Vagina (tissue), 2 donors: ENCODE measurements at regions not wholly inside any gene's neighbourhood (a gene's known extent, or its start where the extent isn't known, plus 50 kb on each side); places are given as distances from the start of the nearest gene placed in this dataset.

Source experiments
- DNase-seq, 2 donors: peaks; one replicate each; pipeline ENCODE4 v3.0.0-alpha.2; 2017; ENCODE audit errors: extremely low spot score in 2 of 2
- H3K27ac ChIP-seq: fragments of 200-600 bp; sonication (generic); one replicate; pipeline ENCODE4 v1.5.1; 2019
- H3K27me3 ChIP-seq: fragments of 200-600 bp; sonication (generic); one replicate; pipeline ENCODE4 v1.5.1; 2019
- H3K36me3 ChIP-seq, 2 donors: fragments of 200-600 bp; sonication (generic); one replicate each; pipeline ENCODE4 v1.5.1; 2017 to 2019
- H3K4me1 ChIP-seq: fragments of 200-600 bp; sonication (generic); one replicate; pipeline ENCODE4 v1.5.1; 2019
- H3K4me3 ChIP-seq, 2 donors: fragments of 200-600 bp; sonication (generic); 1 replicate in 1 of 2; 2 replicates in 1 of 2; pipeline ENCODE4 v1.5.1; 2016 to 2019
- H3K9me3 ChIP-seq: fragments of 200-600 bp; sonication (generic); one replicate; pipeline ENCODE4 v1.5.1; 2019
- POLR2A ChIP-seq, 2 donors: fragments of 450-650 bp; IDR thresholded peaks; one replicate each; pipeline ENCODE4 v1.6.1; 2017; ENCODE audit warnings: antibody characterized with exemption in 2 of 2, mild to moderate bottlenecking in 2 of 2, moderate library complexity in 2 of 2
- POLR2AphosphoS5 ChIP-seq, 2 donors: sonication (generic); formaldehyde crosslinking; IDR thresholded peaks; one replicate each; pipeline ENCODE4 v1.9.0; 2017; ENCODE audit warnings: antibody characterized with exemption in 2 of 2, mild to moderate bottlenecking in 2 of 2, low read depth in 1 of 2; ENCODE audit not compliant: insufficient read depth in 1 of 2
- intact Hi-C: fragments of 100-400 bp; cut with DNase I; formaldehyde crosslinking; loops from one replicate; pipeline ENCODE4 v1.15.1; 2023
- TF ChIP-seq, protein P1 (sequence below), 3 experiments: fragments of 450-650 bp in 2 of 3; fragments of 200-600 bp in 1 of 3; sonication (generic) in 1 of 3; IDR thresholded peaks; one replicate each; pipeline ENCODE4 v1.5.1; 2017 to 2019; ENCODE audit warnings: antibody characterized with exemption in 3 of 3, mild to moderate bottlenecking in 2 of 3, moderate library complexity in 2 of 3

GRCh38 chr6:140809694-140810101 is 1323.0 kb upstream of the GJE1 start:
- no peak overlapping the region for H3K4me3 ChIP-seq
- TF ChIP-seq POLR2A (IDR thresholded peaks at IDR 0.05), result no peak
- TF ChIP-seq POLR2AphosphoS5 (IDR thresholded peaks at IDR 0.05; ENCODE audit: insufficient read depth in 1 of 2, low read depth in 1 of 2), result no peak
- TF ChIP-seq, protein P1, sequence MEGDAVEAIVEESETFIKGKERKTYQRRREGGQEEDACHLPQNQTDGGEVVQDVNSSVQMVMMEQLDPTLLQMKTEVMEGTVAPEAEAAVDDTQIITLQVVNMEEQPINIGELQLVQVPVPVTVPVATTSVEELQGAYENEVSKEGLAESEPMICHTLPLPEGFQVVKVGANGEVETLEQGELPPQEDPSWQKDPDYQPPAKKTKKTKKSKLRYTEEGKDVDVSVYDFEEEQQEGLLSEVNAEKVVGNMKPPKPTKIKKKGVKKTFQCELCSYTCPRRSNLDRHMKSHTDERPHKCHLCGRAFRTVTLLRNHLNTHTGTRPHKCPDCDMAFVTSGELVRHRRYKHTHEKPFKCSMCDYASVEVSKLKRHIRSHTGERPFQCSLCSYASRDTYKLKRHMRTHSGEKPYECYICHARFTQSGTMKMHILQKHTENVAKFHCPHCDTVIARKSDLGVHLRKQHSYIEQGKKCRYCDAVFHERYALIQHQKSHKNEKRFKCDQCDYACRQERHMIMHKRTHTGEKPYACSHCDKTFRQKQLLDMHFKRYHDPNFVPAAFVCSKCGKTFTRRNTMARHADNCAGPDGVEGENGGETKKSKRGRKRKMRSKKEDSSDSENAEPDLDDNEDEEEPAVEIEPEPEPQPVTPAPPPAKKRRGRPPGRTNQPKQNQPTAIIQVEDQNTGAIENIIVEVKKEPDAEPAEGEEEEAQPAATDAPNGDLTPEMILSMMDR (IDR thresholded peaks at IDR 0.05), result no peak
- H3K36me3 ChIP-seq, result no peaks in the 10 kb centered on the region
- H3K27me3 ChIP-seq, result no peaks in the 10 kb centered on the region
- H3K4me1 ChIP-seq, result no peaks in the 10 kb centered on the region
- no peaks in the 10 kb centered on the region for H3K9me3 ChIP-seq
- DNase-seq, result no peak
- H3K27ac ChIP-seq, result no peak overlapping the region
- intact Hi-C loops, result no loop called here

GRCh38 chr6:140806431-140806830 is 1326.3 kb upstream of the GJE1 start:
- Histone ChIP-seq H3K4me1 (no peaks in the 10 kb centered on the region), H3K4me3 (no peak overlapping the region), H3K27ac (no peak overlapping the region), H3K27me3 (no peaks in the 10 kb centered on the region), H3K9me3 (no peaks in the 10 kb centered on the region), H3K36me3 (no peaks in the 10 kb centered on the region)
- intact Hi-C loops, result no loop called here
- DNase-seq, result no peak
- TF ChIP-seq, protein P1 (IDR thresholded peaks at IDR 0.05), result no peak
- TF ChIP-seq POLR2AphosphoS5 (IDR thresholded peaks at IDR 0.05; ENCODE audit: insufficient read depth in 1 of 2, low read depth in 1 of 2) (no peak), POLR2A (IDR thresholded peaks at IDR 0.05) (no peak)

DNA sequence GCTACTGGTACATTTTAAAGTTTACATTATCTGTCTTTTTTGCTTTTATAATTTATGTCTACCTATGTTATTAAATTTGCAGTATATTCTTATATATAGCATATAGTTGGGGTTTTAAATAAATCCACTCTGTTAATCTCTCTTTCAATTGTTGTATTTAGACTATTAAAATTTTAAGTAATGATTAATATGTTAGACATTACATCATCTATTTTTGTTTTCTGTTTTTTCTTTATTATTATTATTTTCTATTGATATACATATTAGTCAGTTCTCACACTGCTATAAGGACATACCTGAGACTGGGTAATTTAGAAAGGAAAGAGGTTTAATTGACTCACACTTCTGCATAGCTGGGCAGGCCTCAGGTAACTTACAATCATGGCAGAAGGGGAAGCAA is 1338.2 kb upstream of the GJE1 start:
- no peak overlapping the region for H3K27ac ChIP-seq
- no peaks in the 10 kb centered on the region for H3K27me3 ChIP-seq
- no peaks in the 10 kb centered on the region for H3K4me1 ChIP-seq
- TF ChIP-seq, protein P1 (IDR thresholded peaks at IDR 0.05), result no peak
- no peak for TF ChIP-seq POLR2A (IDR thresholded peaks at IDR 0.05)
- no peak for TF ChIP-seq POLR2AphosphoS5 (IDR thresholded peaks at IDR 0.05; ENCODE audit: insufficient read depth in 1 of 2, low read depth in 1 of 2)
- H3K4me3 ChIP-seq, result no peak overlapping the region
- no peak for DNase-seq
- H3K9me3 ChIP-seq, result no peaks in the 10 kb centered on the region
- intact Hi-C loops, result no loop called here
- no peaks in the 10 kb centered on the region for H3K36me3 ChIP-seq

DNA sequence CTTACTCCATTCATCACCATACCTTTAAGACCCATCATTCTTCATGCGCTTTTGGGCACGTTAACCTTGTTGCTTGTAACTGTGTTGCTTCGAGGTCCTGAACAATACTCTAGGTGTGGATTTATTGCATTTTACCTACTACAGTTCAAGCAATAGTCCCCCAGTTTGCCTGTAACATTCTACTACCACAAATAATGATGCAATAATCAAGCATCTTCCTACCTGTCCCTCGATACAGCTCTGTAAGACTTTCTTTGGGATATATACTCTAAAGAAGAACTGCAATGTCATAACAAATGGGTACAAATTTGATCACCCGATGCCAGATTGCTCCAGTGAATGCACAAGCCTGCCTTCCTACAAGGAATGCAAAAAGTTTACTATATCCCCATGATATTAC is 1342.6 kb upstream of the GJE1 start:
- TF ChIP-seq, protein P1 (IDR thresholded peaks at IDR 0.05), result no peak
- TF ChIP-seq POLR2A (IDR thresholded peaks at IDR 0.05) (no peak), POLR2AphosphoS5 (IDR thresholded peaks at IDR 0.05; ENCODE audit: insufficient read depth in 1 of 2, low read depth in 1 of 2) (no peak)
- Histone ChIP-seq H3K36me3 (no peaks in the 10 kb centered on the region), H3K27me3 (no peaks in the 10 kb centered on the region), H3K4me3 (no peak overlapping the region), H3K4me1 (no peaks in the 10 kb centered on the region), H3K27ac (no peak overlapping the region), H3K9me3 (no peaks in the 10 kb centered on the region)
- DNase-seq, result no peak
- intact Hi-C loops, result no loop called here

DNA sequence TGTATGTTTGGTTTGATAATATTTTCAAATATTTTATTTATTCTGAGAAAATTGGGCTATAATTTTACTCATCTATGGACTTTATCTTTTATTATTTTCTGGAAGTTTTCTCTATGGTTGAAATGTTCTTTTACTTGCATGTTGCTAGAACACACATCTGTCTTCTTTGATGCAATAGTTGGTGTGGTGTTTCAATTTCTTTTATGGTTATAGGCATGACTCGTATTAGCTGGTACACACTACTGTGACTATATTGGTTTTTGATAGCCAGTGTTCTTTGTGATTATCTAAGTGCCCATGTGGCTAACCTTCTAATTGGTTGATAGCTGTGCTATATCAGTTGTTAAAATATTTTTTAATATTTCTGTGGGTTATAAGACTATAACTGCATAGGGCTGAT is 1343.3 kb upstream of the GJE1 start:
- no peak overlapping the region for H3K4me3 ChIP-seq

More for the DNA sequence above, 1343.3 kb upstream of the GJE1 start:
- Histone ChIP-seq H3K4me1 (no peaks in the 10 kb centered on the region), H3K9me3 (no peaks in the 10 kb centered on the region), H3K36me3 (no peaks in the 10 kb centered on the region), H3K27ac (no peak overlapping the region), H3K27me3 (no peaks in the 10 kb centered on the region)
- intact Hi-C loops, result no loop called here
- DNase-seq, result no peak
- TF ChIP-seq POLR2A (IDR thresholded peaks at IDR 0.05) (no peak), POLR2AphosphoS5 (IDR thresholded peaks at IDR 0.05; ENCODE audit: insufficient read depth in 1 of 2, low read depth in 1 of 2) (no peak)
- TF ChIP-seq, protein P1 (IDR thresholded peaks at IDR 0.05), result no peak
